Left lung (tissue), 4 donors: ENCODE measurements at regions not wholly inside any gene's neighbourhood (a gene's known extent, or its start where the extent isn't known, plus 50 kb on each side); places are given as distances from the start of the nearest gene placed in this dataset.
A peak's percentile ranks its signal among the peaks of the same experiment; 100 is the strongest.

Experiments
- ATAC-seq: fragments of 200-7000 bp; cut with Tn5 transposase; one replicate; pipeline ENCODE4 v1.9.1; 2020; ENCODE audit warnings: moderate library complexity
- DNase-seq, 4 donors: peaks; one replicate each; pipeline ENCODE4 v3.0.0-alpha.2; 2013 to 2020
- H3K27ac ChIP-seq, 2 donors: fragments of 200-600 bp; sonication (generic) in 1 of 2; one replicate each; pipeline versions ENCODE4 v1.5.0 to v1.8.0; 2020 to 2021
- H3K27me3 ChIP-seq, 2 donors: fragments of 200-600 bp; sonication (generic) in 1 of 2; one replicate each; pipeline versions ENCODE4 v1.5.0 to v1.8.0; 2020 to 2021
- H3K36me3 ChIP-seq, 2 donors: fragments of 200-600 bp; sonication (generic) in 1 of 2; one replicate each; pipeline versions ENCODE4 v1.5.0 to v1.8.0; 2020 to 2021
- H3K4me1 ChIP-seq, 2 donors: fragments of 200-600 bp; one replicate each; pipeline ENCODE4 v1.8.0; 2021
- H3K4me3 ChIP-seq, 2 donors: fragments of 200-600 bp; sonication (generic) in 1 of 2; one replicate each; pipeline versions ENCODE4 v1.5.0 to v1.8.0; 2020 to 2021; ENCODE audit warnings: mild to moderate bottlenecking in 1 of 2
- H3K9me3 ChIP-seq, 2 donors: fragments of 200-600 bp; sonication (generic) in 1 of 2; one replicate each; pipeline versions ENCODE4 v1.5.0 to v1.8.0; 2020 to 2021
- CTCF ChIP-seq, 2 donors: fragments of 200-600 bp; sonication (generic) in 1 of 2; IDR thresholded peaks; one replicate each; pipeline versions ENCODE4 v1.5.0 to v1.8.0; 2021; ENCODE audit warnings: antibody characterized with exemption in 2 of 2
- intact Hi-C, 2 donors: fragments of 100-400 bp; cut with DNase I; formaldehyde crosslinking; loops; one replicate each; pipeline versions ENCODE4 v1.11.2 to v1.14.2; 2022
- donor health status: DM: no; HTN: yes; CAD: no.
- donor health status: DM: no; HTN: no; CAD: no.

- no peak for TF ChIP-seq CTCF (IDR thresholded peaks at IDR 0.05)
- Histone ChIP-seq H3K4me3 (no peak overlapping the region), H3K36me3 (no peaks in the 10 kb centered on the region), H3K27me3 (no peaks in the 10 kb centered on the region), H3K4me1 (no peaks in the 10 kb centered on the region), H3K9me3 (no peaks in the 10 kb centered on the region), H3K27ac (no peak overlapping the region)
- ATAC-seq (no peak), DNase-seq (no peak)
- intact Hi-C loops, result no loop called here
These were observed 140.4 kb downstream of the DKK1 start for GRCh38 chr10:52454491-52454890.

- H3K4me1 ChIP-seq, result no peaks in the 10 kb centered on the region
- peak; percentile 36 for ATAC-seq
- intact Hi-C loops, result no loop called here
- H3K36me3 ChIP-seq, result no peaks in the 10 kb centered on the region
- no peaks in the 10 kb centered on the region for H3K9me3 ChIP-seq
- no peak overlapping the region for H3K4me3 ChIP-seq
- no peak for TF ChIP-seq CTCF (IDR thresholded peaks at IDR 0.05)
- DNase-seq, result no peak
- no peaks in the 10 kb centered on the region for H3K27me3 ChIP-seq
- H3K27ac ChIP-seq, result no peak overlapping the region
These were observed 141.0 kb downstream of the DKK1 start for GRCh38 chr10:52455098-52455497.

- no peak overlapping the region for H3K4me3 ChIP-seq
- no peak for TF ChIP-seq CTCF (IDR thresholded peaks at IDR 0.05)
- no peaks in the 10 kb centered on the region for H3K36me3 ChIP-seq
- H3K27me3 ChIP-seq, result no peaks in the 10 kb centered on the region
- DNase-seq (no peak), ATAC-seq (no peak)
- H3K9me3 ChIP-seq, result no peaks in the 10 kb centered on the region
- intact Hi-C loops, result no loop called here
- no peaks in the 10 kb centered on the region for H3K4me1 ChIP-seq
- H3K27ac ChIP-seq, result no peak overlapping the region
These were observed 145.0 kb downstream of the DKK1 start for GRCh38 chr10:52459097-52459496.

- H3K4me1 ChIP-seq, result no peaks in the 10 kb centered on the region
- ATAC-seq (no peak), DNase-seq (no peak)
- no peak for TF ChIP-seq CTCF (IDR thresholded peaks at IDR 0.05)
- H3K9me3 ChIP-seq, result no peaks in the 10 kb centered on the region
- no peaks in the 10 kb centered on the region for H3K36me3 ChIP-seq
- no peak overlapping the region for H3K4me3 ChIP-seq
- no peak overlapping the region for H3K27ac ChIP-seq
- no peaks in the 10 kb centered on the region for H3K27me3 ChIP-seq
- intact Hi-C loops, result no loop called here
These were observed 149.7 kb downstream of the DKK1 start for GRCh38 chr10:52463826-52464225.

- DNase-seq, result no peak
- Histone ChIP-seq H3K4me1 (no peaks in the 10 kb centered on the region), H3K27me3 (no peaks in the 10 kb centered on the region), H3K36me3 (no peaks in the 10 kb centered on the region), H3K4me3 (no peak overlapping the region), H3K27ac (no peak overlapping the region), H3K9me3 (no peaks in the 10 kb centered on the region)
- TF ChIP-seq CTCF (IDR thresholded peaks at IDR 0.05), result no peak
- intact Hi-C loops, result no loop called here
- no peak for ATAC-seq
These were observed 150.5 kb downstream of the DKK1 start for GRCh38 chr10:52464368-52465124.
